CD14-positive monocyte (primary cell): ENCODE measurements at regions not wholly inside any gene's neighbourhood (a gene's known extent, or its start where the extent isn't known, plus 50 kb on each side); places are given as distances from the start of the nearest gene placed in this dataset.

ENCODE experiments used
- DNase-seq, 3 donors: peaks; one replicate each; pipeline ENCODE4 v3.0.0-alpha.2; 2011 to 2022
- H2AFZ ChIP-seq: 2 replicates; pipeline ENCODE4 v1.6.0; 2012; ENCODE audit warnings: mild to moderate bottlenecking, low read depth, low read length, inconsistent platforms; ENCODE audit not compliant: insufficient read depth, poor library complexity, severe bottlenecking
- H3K27ac ChIP-seq, 2 donors: 1 replicate in 1 of 2; 2 replicates in 1 of 2; pipeline ENCODE4 v1.5.1; 2012 to 2013; ENCODE audit warnings: low read length in 2 of 2, control low read depth in 1 of 2, inconsistent platforms in 1 of 2, low read depth in 1 of 2, mild to moderate bottlenecking in 1 of 2
- H3K27me3 ChIP-seq, 2 donors: one replicate each; pipeline versions ENCODE4 v1.6.0 to v1.6.1; 2011 to 2013; ENCODE audit warnings: low read length in 2 of 2; ENCODE audit not compliant: control insufficient read depth in 2 of 2, insufficient read depth in 2 of 2
- H3K36me3 ChIP-seq, 2 donors: replicated peaks in 1 of 2; 1 replicate in 1 of 2; 2 replicates in 1 of 2; pipeline versions ENCODE4 v1.5.1 to v1.6.1; 2012 to 2013; ENCODE audit warnings: low read length in 2 of 2, control low read depth in 1 of 2, inconsistent platforms in 1 of 2, mild to moderate bottlenecking in 1 of 2; ENCODE audit not compliant: insufficient read depth in 2 of 2, control insufficient read depth in 1 of 2
- H3K4me1 ChIP-seq, 2 donors: 1 replicate in 1 of 2; 2 replicates in 1 of 2; pipeline versions ENCODE4 v1.5.1 to v1.6.1; 2012 to 2013; ENCODE audit warnings: low read length in 2 of 2, control low read depth in 1 of 2, inconsistent platforms in 1 of 2, mild to moderate bottlenecking in 1 of 2, moderate library complexity in 1 of 2; ENCODE audit not compliant: insufficient read depth in 2 of 2, control insufficient read depth in 1 of 2
- H3K4me2 ChIP-seq: replicated peaks from 2 replicates; pipeline ENCODE3; 2012; ENCODE audit warnings: low read length, moderate library complexity, mild to moderate bottlenecking; ENCODE audit not compliant: poor library complexity, severe bottlenecking; ENCODE audit errors: extremely low read depth
- H3K4me3 ChIP-seq, 3 experiments: fragments of 200-600 bp in 1 of 3; sonication (generic) in 1 of 3; replicated peaks in 1 of 3; 1 replicate in 2 of 3; 2 replicates in 1 of 3; pipeline ENCODE4 v1.5.1; 2011 to 2013; ENCODE audit warnings: low read length in 3 of 3, mild to moderate bottlenecking in 3 of 3, control low read depth in 2 of 3, low read depth in 2 of 3, inconsistent platforms in 1 of 3, moderate library complexity in 1 of 3
- H3K79me2 ChIP-seq: 2 replicates; pipeline ENCODE4 v1.6.0; 2012; ENCODE audit warnings: mild to moderate bottlenecking, control low read depth, inconsistent platforms, low read length, moderate library complexity; ENCODE audit not compliant: insufficient read depth
- H3K9ac ChIP-seq: 2 replicates; pipeline ENCODE4 v1.6.0; 2017; ENCODE audit warnings: low read length, mild to moderate bottlenecking; ENCODE audit not compliant: insufficient read depth, poor library complexity, severe bottlenecking
- H3K9me3 ChIP-seq, 2 donors: replicated peaks in 1 of 2; 1 replicate in 1 of 2; 2 replicates in 1 of 2; pipeline versions ENCODE4 v1.5.1 to v1.6.1; 2012 to 2013; ENCODE audit warnings: low read length in 2 of 2, control low read depth in 1 of 2; ENCODE audit not compliant: control insufficient read depth in 1 of 2, insufficient read depth in 1 of 2
- H4K20me1 ChIP-seq: 2 replicates; pipeline ENCODE4 v1.6.0; 2012; ENCODE audit warnings: mild to moderate bottlenecking, low read length, control low read depth, moderate library complexity; ENCODE audit not compliant: insufficient read depth
- H3K27ac Mint-ChIP-seq, 7 donors: one replicate each; pipeline ENCODE4 v1.8.0; 2020; ENCODE audit warnings: mild to moderate bottlenecking in 7 of 7, mixed read lengths in 7 of 7, moderate library complexity in 6 of 7, inconsistent platforms in 2 of 7
- H3K27me3 Mint-ChIP-seq, 3 donors: one replicate each; pipeline ENCODE4 v1.8.0; 2021 to 2022; ENCODE audit warnings: low read depth in 3 of 3, mild to moderate bottlenecking in 3 of 3, mixed read lengths in 3 of 3, moderate library complexity in 3 of 3, inconsistent platforms in 1 of 3
- H3K36me3 Mint-ChIP-seq, 2 donors: one replicate each; pipeline ENCODE4 v1.8.0; 2020; ENCODE audit warnings: mixed read lengths in 2 of 2, inconsistent platforms in 1 of 2, mild to moderate bottlenecking in 1 of 2
- H3K4me1 Mint-ChIP-seq: one replicate; pipeline ENCODE4 v1.8.0; 2020; ENCODE audit warnings: mild to moderate bottlenecking, mixed read lengths
- H3K4me3 Mint-ChIP-seq, 2 donors: one replicate each; pipeline ENCODE4 v1.8.0; 2020; ENCODE audit warnings: mild to moderate bottlenecking in 2 of 2, mixed read lengths in 2 of 2, moderate library complexity in 1 of 2
- H3K9me3 Mint-ChIP-seq, 7 donors: one replicate each; pipeline ENCODE4 v1.8.0; 2020 to 2022; ENCODE audit warnings: mixed read lengths in 7 of 7, mild to moderate bottlenecking in 6 of 7, moderate library complexity in 6 of 7, inconsistent platforms in 2 of 7
- CTCF ChIP-seq: fragments of 200-600 bp; IDR thresholded peaks from one replicate; pipeline ENCODE4 v1.8.0; 2022; ENCODE audit warnings: antibody characterized with exemption, mild to moderate bottlenecking
- WGBS: methylation state at CpG from one replicate; pipeline ENCODE4 v1.1.5; 2013; ENCODE audit warnings: missing lambda C conversion rate; ENCODE audit not compliant: insufficient coverage; 5-methylcytosine and 5-hydroxymethylcytosine counted together
- intact Hi-C, 2 donors: fragments of 100-400 bp; cut with micrococcal nuclease; formaldehyde crosslinking; loops; one replicate each; pipeline versions ENCODE4 v1.15.0 to v1.15.1; 2023

DNA sequence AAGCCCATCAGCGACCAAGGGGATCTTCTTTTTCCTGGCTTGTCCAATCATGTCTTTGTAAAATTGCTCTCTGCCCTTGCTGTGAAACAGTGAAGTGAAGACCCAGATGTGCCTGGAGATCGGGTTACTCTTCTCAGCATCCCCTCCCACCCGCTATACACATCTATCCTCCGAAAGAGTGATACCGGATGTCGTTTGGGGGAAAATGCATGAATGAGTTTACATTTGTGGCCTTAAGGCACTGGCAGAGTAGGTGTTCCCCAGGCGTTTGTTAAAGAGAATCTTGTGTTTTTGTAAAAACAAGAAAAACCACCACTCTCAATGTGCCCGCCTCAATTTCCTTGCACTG is 528.3 kb downstream of the CMPK2 start:
- Mint-ChIP-seq H3K27me3 (no peaks in the 10 kb centered on the region), H3K4me3 (no peak overlapping the region), H3K4me1 (no peaks in the 10 kb centered on the region), H3K27ac (no peak overlapping the region), H3K36me3 (no peaks in the 10 kb centered on the region), H3K9me3 (peaks cover 0 to 12% (median 4%) of the 10 kb centered on the region in 7 donors)
- Histone ChIP-seq H3K9ac (no peak overlapping the region), H3K27ac (no peak overlapping the region), H3K4me3 (no peak overlapping the region), H4K20me1 (no peaks in the 10 kb centered on the region), H3K79me2 (no peaks in the 10 kb centered on the region), H3K4me1 (no peaks in the 10 kb centered on the region), H2AFZ (no peak overlapping the region), H3K4me2 (no peak overlapping the region), H3K36me3 (no peaks in the 10 kb centered on the region), H3K27me3 (no peaks in the 10 kb centered on the region), H3K9me3 (peaks cover 4 to 12% of the 10 kb centered on the region in 2 donors)
- no peak for TF ChIP-seq CTCF
- intact Hi-C loops, result no loop called here
- WGBS, result 100% methylated on average over 1 of the region's 8 CpGs
- DNase-seq, result no peak

- no peak overlapping the region for H2AFZ ChIP-seq
- no peaks in the 10 kb centered on the region for H3K27me3 ChIP-seq
- no CpG with 5 or more reads among the region's 3 CpGs for WGBS
- H3K4me3 Mint-ChIP-seq, result no peak overlapping the region
- peaks cover 0 to 3% of the 10 kb centered on the region in 2 donors for H3K9me3 ChIP-seq
- H3K4me1 Mint-ChIP-seq, result no peaks in the 10 kb centered on the region
- no peaks in the 10 kb centered on the region for H4K20me1 ChIP-seq
- no peak overlapping the region for H3K4me3 ChIP-seq
- no peaks in the 10 kb centered on the region for H3K79me2 ChIP-seq
- H3K27ac ChIP-seq, result no peak overlapping the region
- no peak overlapping the region for H3K27ac Mint-ChIP-seq
- H3K9me3 Mint-ChIP-seq, result peaks cover 0 to 9% (median 5%) of the 10 kb centered on the region in 7 donors
- intact Hi-C loops, result no loop called here
- H3K27me3 Mint-ChIP-seq, result no peaks in the 10 kb centered on the region
- H3K9ac ChIP-seq, result no peak overlapping the region
- no peak for DNase-seq
- H3K4me1 ChIP-seq, result no peaks in the 10 kb centered on the region
- H3K36me3 Mint-ChIP-seq, result no peaks in the 10 kb centered on the region
- H3K36me3 ChIP-seq, result no peaks in the 10 kb centered on the region
- TF ChIP-seq CTCF, result no peak
- no peak overlapping the region for H3K4me2 ChIP-seq
Observed at GRCh38 chr2:6341588-6342129, 524.0 kb downstream of the CMPK2 start.
